ENCODE measurements at regions not wholly inside any gene's neighbourhood (a gene's known extent, or its start where the extent isn't known, plus 50 kb on each side); places are given as distances from the start of the nearest gene placed in this dataset.

GRCh38 chr16:17938546-17938945, 398.0 kb downstream of the NPIPA8 start:
- TF ChIP-seq CTCF (IDR thresholded peaks at IDR 0.05): no peak

- TF ChIP-seq CTCF (IDR thresholded peaks at IDR 0.05): no peak
Measured at GRCh38 chr16:17936766-17937402, 399.7 kb downstream of the NPIPA8 start.

GRCh38 chr16:17930280-17930679, 406.3 kb downstream of the NPIPA8 start:
- no peak for TF ChIP-seq CTCF (IDR thresholded peaks at IDR 0.05)

- no peak for TF ChIP-seq CTCF (IDR thresholded peaks at IDR 0.05)
Measured at GRCh38 chr16:17926866-17927399, 409.6 kb downstream of the NPIPA8 start.

- TF ChIP-seq CTCF (IDR thresholded peaks at IDR 0.05): no peak
Measured at GRCh38 chr16:17926461-17926860, 410.1 kb downstream of the NPIPA8 start.

GRCh38 chr16:17925761-17926160, 410.8 kb downstream of the NPIPA8 start:
- TF ChIP-seq CTCF (IDR thresholded peaks at IDR 0.05): no peak

- peak; percentile 44 for TF ChIP-seq CTCF (IDR thresholded peaks at IDR 0.05)
Measured at GRCh38 chr16:17921357-17921978, 415.1 kb downstream of the NPIPA8 start.
